GM19467 (cell line): ENCODE measurements at regions not wholly inside any gene's neighbourhood (a gene's known extent, or its start where the extent isn't known, plus 50 kb on each side); places are given as distances from the start of the nearest gene placed in this dataset.

ENCODE experiments used
- ATAC-seq: cut with Tn5 transposase; IDR thresholded peaks from one replicate; pipeline ENCODE4 v1.9.1; 2021; ENCODE audit warnings: mild to moderate bottlenecking, moderate library complexity; ENCODE audit not compliant: unreplicated experiment

DNA sequence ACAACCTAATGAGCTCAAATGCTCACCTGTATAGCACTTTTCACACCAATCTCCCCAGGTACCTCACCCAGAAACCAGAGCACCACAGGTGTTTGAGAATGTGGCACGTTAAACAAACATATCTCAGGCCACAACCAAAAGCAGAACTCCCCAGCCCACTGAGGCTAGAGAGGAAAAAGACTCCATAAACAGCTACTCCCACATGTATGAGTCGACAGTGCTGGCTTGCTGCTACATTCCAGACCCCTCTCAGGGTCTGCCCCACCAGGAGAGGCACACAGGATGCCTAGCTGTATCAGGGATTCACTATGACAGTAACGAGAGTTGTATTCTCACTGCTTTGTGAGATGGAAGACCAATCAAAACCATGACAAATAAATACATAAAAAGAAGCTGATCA, 242.6 kb upstream of the ARID1B start:
- ATAC-seq = no peak

DNA sequence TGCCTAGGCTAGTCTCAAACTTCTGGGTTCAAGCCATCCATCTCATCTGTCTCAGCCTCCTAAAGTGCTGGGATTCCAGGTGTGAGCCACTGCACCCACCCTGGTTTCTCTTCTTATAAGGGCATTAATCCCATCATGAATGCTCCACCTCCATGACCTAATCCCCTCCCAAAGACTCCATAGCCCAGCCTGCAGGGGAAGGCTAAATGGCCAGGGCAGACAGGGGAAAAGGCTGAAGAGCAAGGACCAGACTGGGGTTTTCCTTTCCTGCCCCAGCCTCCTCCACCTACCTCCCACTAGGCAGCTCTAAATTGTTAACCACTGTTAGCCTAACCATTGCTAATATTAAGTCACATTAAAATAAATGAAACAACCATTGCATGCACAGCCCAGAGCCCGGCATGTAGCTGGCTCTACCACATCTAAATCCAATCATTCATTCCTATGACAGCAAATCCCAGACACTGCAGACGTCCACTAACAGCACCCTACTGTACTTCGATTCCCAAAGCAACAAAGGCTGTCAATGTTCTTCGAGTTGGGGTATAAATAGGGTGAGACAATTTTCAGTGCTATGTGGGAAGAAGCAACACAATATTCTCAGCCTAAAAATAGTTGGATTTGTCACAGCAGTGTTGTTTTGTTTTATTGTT, 243.2 kb upstream of the ARID1B start:
- ATAC-seq = no peak

DNA sequence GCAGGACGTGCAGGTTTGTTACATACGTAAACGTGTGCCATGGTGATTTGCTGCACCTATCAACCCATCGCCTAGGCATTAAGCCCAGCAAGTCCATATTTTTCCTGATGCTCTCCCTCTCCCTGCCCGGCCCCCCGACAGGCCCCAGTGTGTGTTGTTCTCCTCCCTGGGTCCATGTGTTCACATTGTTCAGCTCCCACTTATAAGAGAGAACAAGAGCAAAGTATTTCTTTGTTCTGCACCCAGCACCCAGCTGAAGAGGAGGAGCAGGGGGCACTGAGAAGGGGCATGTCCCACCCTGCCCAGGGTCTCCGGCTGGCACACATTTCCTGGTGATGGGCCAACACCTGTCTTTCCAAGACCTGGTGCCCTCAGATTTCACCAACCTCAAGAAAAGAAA, 251.1 kb upstream of the ARID1B start:
- no peak for ATAC-seq

DNA sequence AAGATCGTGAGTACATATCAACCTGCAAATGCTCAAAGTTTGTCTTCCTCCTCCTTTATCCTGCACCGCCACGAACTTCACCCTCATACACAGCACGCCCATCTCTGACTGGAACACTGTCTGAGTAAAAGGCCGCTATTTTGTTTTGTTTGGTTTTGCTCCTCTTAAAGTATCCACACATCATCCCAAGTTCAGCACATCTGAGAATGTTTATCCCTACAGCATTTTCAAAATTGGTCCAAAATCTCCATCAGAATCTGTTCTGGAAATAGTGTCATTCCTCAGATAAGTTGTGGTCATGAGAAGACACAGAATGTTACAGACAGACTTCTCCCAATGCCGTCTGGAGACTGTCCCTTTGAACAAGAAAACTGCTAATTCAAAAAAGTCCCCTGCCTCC, 251.6 kb upstream of the ARID1B start:
- no peak for ATAC-seq

DNA sequence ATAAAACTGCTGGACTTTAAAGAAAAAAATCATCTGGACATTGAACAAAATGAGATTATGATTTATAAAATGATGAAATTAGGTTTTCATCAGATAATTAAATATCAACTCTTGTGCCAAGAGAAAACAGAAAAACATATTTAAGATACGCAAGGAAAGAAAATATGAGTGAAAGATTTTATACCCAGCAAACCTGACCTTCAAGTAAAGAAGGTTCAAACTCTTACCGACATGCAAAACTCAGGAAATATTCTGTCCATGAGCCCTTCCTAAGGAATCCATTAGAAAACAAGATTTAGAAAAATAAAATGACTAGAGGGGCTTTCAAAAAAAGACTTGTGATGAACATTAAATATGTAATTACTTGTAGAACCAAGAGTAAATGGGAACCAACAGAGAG, 257.2 kb upstream of the ARID1B start:
- ATAC-seq = no peak

DNA sequence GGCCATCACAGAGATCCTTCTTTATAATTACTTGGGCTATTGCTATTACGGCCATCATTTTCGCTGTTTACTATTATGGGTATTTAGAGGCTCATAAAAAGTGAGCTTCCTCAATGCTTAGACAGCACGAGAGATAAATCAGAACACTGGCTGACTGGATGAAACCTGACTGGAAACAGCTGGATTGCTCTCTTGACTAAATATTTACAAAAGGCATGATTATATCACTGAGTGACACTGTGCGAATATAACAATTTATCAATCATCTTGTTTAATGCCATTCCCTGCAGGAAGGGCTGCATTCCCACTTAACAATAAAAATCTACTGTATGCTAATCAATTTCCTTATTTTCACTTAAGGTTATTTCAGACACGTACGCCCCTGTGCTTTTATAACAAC, 260.1 kb upstream of the ARID1B start:
- ATAC-seq = no peak

DNA sequence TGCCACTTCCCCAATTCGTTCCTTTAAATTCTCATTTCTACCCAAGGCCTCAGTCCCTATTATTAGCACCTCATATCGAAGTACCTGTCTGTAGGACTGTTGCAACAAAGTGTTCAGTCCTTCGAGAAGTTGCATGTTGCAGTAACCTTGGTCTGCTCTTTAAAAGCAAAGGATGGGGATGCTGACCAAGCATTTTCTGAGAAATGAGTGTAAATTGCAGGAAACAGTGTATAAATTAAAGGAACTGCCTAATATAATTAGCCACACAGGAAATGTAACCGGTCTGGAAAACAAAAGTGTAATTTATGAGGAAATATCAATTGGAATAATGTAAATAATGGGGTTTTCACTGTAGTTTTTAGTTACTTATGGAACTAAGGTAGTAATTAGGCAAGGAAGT, 261.9 kb upstream of the ARID1B start:
- no peak for ATAC-seq

DNA sequence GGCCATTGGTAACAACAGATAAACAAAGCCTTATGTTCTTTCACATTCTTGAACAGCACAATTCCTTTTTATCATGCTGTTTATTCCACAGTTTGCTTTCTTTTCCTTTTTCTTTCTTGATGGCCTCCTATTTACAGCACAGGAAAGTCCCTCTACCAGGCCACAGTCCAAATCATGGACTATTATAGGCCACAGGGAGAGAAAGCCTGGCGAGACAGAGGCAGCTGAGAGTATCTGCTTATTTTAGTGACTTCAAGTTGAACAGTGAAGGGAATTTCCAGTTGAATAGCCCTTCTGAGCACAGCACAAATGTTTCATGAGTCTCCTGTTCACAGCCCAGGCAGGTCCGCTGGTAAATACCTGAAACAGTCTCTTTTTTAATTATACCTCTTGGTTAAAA, 263.7 kb upstream of the ARID1B start:
- no peak for ATAC-seq

DNA sequence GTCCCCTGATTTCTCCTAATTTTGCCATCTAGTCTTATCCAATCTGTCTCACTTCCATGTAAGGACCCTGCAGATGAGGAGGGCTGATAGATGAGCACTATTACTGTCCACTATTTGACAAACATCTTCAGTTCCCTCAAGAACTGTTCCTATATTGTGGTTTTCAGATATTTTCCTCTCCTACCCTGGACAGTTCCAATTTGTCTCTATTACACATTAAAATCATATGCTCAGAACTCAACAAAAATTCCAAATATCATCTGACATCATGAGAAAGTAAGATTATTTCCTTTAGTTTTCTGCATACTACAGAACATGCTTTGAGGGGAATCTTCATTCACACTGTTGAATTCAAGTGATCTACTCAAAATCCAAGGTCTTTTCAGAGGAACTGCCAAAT, 265.6 kb upstream of the ARID1B start:
- ATAC-seq = no peak

DNA sequence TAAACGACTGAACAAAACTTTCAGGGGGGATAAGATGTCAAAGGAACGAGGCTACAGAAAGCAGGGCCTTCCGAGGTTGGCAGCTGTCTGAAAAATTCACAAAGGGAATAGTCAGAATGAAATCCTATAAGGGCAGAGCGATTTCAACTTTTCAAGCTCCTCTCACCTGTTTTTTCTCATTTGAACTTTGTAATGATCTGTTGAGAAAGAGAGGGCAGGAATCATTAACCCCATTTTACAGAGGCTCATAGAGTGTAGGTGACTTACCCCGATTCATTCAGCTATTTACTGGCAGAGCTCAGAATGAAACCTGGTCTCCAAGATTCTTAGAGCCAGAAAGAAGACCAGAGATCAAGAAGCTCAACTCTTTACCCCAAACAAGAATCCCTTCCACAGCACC, 266.1 kb upstream of the ARID1B start:
- ATAC-seq = no peak

DNA sequence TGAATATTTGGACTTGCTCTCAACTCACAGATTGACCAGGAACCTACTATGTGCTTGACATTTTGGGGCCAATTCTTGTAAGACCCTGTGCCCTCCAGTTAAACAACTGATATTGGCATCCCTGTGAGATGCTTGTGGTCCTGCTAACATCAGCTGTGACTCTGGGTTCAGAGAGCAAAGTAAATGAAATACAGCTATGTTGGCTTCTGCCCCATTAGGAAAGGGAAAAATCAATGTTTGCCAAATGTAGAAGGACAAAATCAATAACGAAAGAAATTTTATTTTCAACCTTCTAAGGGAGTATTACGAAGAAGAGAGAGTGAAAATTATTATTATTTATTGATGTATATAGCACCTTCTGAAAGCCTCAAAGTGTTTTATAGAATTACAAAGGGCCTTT, 266.9 kb upstream of the ARID1B start:
- no peak for ATAC-seq

DNA sequence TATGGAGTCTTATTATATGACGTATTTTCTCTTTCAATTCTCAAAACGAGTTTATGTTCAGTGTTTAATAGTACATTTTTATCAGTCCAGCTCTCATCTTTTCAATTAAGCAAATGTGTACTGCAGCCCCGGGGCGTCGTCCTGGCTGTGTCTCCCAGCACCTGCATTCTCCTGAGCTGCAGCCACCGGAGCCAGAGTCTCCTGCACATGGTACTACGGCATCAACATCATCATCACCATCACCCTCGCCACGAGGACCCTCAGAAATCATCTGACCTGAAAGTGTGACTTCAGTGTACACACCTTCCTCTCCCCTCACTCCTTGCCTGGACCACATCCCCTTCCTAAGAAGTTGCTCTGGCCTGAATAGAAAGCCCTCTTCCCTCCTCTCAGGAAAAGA, 267.7 kb upstream of the ARID1B start:
- ATAC-seq = no peak

DNA sequence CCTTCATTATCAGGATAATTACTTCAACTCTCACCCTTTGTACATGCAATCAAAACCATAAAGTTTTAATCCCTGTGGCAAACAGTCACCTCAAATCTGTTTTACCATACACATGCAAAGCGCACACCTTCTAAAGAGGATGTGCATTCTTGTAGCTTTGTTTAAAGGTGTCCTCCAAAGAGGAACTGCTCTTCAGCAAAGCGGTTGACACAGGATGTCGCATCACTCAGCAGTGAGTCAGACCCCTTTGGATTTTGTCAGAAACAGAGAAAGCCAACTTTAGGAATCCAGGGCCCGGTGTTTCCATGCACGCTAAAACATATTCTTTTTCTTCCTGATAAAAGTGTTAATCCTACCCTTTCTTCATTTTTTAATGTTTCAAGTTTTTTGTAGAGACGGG, 268.3 kb upstream of the ARID1B start:
- no peak for ATAC-seq

DNA sequence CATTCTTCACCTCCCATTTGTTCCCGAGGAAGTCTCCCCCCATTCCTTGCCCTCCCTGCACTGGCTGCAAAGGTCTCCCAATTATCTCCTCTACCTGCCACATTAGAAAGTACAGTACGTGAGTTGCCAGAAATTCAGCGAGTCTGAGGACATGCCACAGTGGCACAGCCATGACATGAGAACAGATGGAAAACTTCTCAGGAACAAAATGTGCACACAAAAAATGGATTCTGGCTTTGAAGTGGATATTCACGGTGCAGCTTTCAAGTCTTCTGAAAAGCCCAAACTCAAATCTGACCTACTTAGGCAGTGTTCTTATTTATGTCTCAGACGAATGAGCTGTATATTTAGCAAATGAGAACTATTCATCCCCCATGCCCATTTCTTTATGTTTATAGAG, 269.1 kb upstream of the ARID1B start:
- ATAC-seq = no peak

DNA sequence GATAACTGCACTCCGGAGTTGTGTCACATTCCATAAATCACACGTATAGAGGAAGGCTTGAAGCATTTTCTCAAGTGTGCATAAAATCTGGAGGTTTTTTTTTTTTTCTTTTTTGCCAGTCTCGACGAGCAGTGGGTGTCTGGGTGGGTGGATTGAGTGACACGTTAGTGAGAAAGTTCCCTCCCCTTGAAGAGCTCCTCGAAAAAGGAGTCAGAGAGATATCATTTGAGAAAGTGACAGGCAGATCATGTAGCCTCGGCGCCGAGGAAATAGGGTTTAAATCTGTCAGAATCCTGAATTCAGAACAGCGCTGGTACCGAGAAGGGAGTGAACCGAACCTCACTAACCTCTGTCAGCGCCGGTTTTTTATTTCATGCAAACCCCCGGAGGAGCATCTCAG, 269.5 kb upstream of the ARID1B start:
- ATAC-seq = no peak

DNA sequence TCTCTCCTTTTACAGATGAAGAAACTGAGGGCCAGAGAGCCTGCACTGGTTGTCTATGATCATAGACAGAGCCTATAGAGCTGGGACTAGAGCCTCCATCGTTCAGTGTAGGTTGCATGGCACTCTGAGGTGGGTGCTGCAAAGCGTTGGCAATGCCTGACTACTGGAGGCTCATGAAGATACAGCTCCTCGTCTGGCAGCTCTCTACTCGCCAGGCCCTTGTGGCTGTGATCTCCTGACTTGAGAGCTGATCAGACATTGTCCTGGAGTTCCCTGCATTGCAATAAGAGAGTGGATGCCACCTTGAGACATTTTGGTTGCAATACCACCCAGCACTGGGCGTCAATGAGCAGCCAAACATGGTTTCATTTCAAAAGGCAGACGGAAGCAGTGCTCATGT, 270.1 kb upstream of the ARID1B start:
- no peak for ATAC-seq

DNA sequence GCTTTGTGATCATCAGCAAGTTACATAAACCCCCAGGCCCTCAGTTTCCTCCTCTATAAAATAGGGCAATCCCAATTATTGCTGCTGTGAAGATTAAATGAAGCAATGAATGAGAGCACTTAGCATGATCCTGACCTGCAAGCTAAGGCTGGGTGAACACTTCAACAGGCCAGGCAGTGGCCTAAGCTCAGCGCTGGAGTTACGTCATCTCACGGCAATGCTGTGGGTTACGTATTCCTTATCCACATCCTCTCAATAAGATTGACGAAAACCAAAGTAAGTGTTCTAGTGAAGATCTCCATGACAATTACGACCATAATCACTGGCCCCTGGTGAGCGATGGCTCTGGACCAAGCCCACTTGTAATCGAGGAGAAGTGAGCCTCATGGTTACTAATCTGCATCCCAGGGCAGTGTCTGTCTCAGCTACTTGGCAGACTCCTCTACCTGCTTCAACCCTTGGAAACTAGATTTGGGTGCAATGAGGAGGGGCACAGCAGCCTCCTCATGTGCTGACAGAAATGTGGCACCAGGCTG, 274.1 kb upstream of the ARID1B start:
- no peak for ATAC-seq

DNA sequence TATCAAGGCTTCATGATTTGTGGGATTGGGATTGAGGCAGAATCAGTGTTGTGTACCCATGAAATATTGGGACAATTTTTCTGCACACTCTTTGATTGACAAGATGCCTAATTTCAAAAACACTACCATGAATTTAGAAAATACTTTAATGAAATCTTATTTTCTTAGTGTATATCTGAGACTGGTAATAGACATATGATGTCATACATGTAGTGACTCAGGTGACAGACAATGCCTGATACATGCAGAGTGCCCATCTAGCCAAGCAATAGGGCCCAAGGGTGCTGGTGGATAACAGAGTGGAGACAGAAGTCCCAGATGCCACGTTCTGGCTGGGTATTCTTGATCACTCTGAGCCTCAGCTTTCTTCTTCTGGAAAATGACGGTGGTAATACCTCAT, 279.6 kb upstream of the ARID1B start:
- ATAC-seq = no peak

DNA sequence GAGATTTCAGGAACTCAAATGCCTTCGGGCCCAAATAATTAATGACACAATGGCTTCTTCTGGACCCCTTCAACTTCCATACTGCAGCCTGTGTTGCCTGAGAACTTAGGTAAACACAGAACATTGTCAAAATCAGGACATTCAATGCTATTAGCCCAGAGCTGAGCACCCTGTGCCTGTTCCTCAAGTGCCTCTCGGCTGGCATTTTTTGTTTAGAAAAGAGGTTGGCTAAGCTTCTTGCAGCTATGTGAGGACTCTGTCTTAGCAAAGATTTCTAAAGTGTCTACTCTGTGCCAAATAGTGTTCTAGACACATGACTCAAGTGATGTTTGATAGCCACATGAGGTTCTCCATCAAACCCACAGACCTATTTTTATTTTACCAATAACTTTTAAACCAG, 289.3 kb upstream of the ARID1B start:
- ATAC-seq = no peak

DNA sequence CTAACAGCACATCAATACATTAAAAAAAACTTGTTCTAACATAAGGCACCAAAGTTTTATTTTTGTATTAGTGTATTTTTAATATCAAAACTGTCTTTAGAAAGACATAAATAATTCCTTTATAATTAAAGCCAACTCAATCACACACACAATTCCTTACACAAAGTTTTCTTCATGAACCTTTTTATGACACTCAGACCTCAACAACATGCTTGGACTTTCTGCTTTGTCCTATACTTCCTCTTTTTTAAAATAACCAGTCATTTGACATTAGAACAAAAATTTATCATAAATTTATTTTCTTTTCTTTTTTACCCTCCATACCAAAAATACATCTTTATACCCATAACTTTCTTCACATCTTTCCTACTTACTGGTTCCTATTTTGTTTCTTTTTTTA, 292.0 kb upstream of the ARID1B start:
- no peak for ATAC-seq

DNA sequence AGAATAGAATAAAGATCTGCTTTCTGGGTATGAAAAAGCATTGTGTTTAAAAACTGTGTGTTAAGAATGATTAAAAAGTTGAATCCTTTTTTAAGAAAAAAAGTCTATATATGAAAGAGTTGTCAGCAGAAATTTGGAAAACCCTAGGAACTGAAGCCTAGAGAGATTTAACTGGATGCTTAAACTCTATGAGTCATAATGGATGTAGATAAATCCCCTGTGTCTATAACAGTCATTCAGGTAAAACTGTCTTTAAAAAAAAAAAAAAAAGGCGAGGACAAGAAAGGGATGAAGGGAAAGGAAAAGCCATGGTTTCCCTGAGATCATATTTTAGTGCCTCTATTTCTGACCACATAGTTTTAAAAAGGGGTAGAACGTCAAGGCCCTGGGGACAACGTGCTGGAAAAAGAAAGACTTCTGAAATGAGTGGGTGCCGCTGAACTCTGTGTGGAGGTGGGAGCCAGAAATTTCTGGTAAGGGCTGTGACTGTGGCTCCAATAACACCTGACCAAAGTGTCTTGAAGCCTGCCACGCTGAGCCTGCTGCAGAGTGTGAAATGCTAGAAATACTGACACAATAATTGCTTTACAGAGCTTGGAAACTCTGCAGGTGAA, 302.6 kb upstream of the ARID1B start:
- ATAC-seq = no peak

DNA sequence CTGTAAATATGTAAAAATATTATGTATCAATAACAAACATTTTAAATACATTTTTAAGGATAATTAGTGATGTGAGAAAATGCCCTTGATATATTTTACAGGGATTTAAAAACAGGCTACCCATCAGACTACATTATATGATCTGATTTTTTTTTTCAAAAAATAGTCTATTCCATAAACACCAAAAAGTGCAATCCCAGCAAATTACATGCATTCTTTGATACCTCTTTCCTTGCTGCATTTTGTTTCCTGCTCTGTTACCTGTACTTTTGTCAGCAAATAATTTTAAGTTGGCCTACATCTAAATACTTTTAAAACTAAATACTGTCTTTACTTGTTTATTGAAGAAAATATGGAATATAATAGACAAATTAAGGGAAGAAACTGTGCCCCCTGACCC, 306.2 kb upstream of the ARID1B start:
- ATAC-seq = no peak
